ENCODE measurements at regions not wholly inside any gene's neighbourhood (a gene's known extent, or its start where the extent isn't known, plus 50 kb on each side); places are given as distances from the start of the nearest gene placed in this dataset.
"Not testable (repeated sequence)": the region's sequence is repeated elsewhere in the genome, so short reads cannot be mapped to it uniquely, and the experiment has no call there.

DNA sequence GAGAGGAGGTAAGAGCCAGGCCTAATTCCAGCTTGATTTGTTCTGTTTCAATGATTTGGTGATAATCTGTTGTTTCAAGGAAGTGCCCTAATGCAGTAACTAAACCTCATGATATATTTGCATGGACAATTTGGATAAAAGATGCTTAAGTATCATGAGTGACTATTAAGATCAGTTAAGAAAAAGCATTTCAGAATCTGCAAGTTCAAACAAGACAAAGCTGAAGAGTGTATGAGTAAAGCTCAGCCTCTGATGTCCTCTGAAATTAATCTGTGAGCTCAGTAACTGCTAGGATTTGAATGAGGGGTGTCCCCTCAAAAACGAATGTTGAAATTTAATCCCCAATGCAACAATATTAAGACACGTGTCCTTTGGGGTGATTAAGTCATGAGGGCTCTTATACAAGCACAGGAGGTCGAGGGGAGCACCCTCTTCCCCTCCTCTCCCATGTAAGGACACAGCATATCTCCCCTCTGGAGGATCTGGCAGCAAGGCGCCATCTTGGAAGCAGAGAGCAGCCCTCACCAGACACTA is 949.2 kb downstream of the GALC start:
- DNase-seq, result no peak

DNA sequence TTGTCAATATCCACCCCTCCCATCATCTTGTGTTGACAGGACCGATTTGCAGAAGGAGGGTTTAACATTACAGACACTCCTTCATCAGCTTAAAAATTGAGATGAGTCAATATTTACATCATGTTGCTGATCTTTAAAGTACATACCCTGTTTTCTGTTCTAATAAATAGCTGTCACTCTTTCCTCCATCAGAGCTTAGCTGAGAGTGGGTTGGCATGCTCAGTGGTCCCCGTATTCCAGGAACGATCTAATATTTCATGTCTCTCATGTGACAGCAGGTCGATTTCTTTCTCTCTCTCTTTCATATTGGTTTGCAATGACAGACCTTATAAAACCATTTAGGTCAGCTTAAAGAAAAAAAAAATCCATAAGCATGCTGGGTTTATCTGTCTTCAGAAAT is 950.6 kb downstream of the GALC start:
- DNase-seq, result no peak

DNA sequence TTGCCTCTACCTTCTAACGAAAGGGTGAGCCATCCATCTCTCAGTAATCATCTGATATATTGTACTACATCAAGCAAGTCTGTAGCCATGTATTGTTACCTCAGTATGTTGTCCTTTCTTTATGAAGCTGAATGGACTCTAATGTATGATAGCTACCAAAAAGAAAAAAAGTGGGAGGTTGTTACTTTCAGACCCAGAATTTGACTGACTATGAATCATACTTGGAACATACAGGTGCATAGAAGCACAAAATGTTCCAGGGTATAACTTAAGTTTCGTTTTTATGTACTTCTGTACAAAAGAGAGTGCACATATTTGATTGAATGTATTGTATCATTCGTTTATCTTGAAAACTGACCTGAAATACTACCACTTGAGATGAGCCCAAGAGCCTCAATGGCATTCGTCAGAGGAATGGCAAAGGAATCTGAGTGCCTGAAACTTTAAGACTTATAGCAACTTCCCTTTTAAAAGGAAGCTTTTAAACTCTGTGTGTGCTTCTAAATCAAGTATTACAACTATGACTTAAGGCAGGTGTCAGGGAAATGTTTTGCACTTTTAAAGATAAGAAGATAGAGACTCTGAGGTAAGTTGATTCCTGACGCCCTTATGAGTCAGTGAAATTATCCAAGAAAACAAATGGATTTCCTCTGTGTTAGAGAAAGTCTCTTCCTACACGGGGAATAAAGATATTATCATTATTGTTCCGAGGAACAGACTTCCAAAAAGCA is 951.5 kb downstream of the GALC start:
- DNase-seq, result no peak

DNA sequence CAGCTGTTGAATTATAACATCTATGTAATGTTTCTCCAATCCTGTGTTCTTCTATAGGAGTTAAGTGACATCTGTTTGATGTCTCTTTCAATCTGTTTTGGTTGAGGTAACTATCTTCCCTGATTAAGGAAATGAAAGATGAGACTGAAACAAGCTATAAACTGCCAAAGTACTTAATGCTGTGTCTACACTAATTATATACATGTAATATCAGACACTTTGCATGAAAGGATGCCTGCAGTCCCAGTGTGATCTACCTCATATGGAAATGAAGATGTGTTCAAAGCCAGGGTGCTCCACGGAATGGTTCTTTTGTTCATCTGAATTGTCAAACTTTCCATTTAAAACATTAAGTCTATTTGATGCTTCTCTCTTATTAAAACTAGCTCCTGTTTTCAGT is 958.3 kb downstream of the GALC start:
- DNase-seq, result no peak

DNA sequence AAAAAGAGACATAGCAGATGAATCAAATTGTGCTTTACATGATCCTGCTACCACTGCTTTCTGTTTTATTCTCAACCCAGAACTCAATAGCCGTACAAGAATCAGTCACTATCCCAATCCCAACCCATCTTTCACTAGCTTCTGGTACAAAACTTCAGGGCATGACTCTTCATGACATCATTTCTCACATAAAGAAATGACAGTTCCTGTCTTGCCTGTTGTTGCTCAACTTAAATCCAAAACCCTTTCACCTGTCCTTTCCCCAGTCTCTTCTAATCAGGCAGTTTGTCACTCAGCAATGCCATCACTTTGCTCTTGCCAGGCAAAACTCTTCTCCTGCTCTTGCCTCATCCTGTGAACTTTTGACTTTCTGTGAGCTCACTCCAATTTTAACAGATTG is 962.8 kb downstream of the GALC start:
- DNase-seq, result no peak

DNA sequence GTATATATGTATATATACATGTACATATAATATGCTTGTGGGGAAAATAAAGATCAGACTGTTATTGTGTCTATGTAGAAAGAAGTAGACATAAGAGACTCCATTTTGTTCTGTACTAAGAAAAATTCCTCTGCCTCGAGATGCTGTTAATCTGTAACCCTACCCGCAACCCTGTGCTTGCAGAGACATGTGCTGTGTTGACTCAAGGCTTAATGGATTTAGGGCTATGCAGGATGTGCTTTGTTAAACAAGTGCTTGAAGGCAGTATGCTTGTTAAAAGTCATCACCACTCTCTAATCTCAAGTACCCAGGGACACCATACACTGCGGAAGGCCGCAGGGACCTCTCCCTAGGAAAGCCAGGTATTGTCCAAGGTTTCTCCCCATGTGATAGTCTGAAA is 972.9 kb downstream of the GALC start:
- not testable (repeated sequence) for DNase-seq

DNA sequence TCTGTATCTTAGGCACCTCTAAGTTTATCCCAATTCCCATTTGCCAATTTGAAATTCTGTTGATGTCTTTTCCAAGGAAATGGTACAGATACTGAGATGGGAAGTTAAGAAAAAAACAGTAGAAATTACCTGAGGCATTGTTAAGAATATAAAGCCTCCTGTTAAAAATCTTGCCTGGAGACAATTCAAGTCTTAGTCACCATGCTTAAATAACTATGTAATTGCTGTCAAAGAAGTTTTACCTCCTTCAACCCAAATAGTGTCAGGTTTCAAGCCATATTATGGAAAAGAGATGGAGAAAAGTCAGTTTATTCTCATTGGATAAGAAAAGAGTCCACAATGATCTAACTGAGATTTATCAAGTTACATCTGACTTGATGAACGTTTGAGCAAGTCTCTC is 974.7 kb downstream of the GALC start:
- DNase-seq, result no peak

DNA sequence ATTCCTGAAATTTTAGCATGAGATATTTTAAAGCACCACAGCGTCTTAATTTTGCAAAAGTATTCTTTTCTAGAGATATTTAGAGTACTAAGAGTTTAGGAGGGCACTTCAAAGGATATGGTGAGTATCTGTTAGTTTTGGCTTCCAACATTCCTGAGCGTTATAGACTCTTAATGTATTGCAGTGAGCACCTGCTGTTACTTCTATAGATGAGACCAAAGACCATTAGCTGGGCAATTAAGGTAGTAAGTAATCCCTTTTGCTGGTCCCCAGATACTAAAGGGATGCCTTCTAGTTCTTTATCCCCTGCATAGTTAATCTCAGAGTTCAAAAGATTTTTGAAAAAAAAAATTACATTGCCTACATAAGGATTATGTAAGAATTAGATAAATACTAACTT is 975.6 kb downstream of the GALC start:
- DNase-seq, result no peak

DNA sequence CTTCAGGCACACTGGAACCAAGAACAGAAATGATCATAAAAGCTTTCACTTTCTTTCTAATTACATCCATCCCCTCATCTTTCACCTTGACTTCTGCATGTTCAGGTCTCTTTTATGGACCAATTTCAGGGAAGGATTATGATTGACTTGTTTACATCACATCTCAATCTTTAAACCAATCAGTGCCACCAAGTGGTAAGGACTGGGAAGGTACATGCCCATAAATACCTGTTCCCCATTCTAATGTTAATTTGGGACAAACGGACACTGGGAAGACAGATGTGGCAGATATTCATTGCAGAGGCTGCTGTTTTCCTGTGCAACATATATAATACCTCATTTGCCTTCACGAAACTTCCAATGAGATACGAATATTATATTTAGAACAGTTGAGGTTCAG is 978.1 kb downstream of the GALC start:
- no peak for DNase-seq

DNA sequence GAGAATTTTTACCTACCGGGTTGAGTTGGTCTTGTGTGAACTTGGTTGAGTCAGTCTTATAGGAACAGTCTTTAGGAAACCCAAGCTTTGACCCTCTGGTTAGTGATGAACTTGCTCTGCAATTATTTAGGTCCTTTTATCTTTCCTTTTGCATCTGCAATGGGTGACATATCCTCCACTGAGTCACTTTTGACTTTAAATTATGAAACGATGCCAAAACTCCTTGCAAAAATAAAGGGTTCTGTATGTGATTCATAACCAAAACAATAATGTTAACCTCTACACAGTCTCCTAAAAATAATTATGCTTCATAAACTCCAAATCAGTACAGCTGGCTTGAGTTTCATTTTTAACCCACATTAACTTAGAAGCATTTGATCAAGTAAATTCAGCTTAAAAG is 979.4 kb downstream of the GALC start:
- no peak for DNase-seq

DNA sequence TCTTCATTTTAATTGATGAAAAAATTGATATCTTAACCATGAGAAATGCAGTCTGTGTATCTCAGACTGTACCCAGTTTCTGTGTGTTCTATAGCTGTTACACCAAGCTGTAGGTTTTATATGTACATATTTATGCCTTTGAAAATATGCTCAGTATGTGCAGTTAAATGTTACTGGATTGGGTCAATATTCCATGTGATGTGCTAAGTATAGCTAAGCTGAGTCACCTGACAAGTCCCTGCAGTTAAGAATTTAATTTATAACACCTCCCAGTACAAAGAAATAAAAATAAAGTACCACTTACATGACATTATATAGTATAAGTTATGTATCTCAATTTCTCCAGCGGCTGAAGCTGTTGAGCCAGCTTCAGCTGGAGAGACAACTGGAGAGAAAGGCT is 984.0 kb downstream of the GALC start:
- DNase-seq, result no peak

DNA sequence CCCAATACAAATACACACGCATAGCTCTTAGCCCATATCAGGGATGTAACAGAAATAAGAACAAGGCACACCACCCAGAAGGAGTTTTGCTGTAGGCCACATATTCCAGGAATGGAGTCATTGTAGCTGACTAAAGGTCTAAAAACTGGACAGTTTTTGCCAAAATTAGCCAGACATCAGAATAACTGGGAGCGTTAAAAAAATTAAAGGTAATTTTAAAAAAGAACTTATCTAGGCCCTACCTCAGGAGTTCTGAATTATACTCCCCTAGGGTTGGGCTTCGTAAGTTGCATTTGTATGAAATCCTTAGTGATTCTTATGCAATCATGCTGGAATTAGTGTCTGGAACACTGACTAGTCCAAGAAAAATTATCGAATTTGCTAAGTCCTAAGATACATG is 987.7 kb downstream of the GALC start:
- no peak for DNase-seq

DNA sequence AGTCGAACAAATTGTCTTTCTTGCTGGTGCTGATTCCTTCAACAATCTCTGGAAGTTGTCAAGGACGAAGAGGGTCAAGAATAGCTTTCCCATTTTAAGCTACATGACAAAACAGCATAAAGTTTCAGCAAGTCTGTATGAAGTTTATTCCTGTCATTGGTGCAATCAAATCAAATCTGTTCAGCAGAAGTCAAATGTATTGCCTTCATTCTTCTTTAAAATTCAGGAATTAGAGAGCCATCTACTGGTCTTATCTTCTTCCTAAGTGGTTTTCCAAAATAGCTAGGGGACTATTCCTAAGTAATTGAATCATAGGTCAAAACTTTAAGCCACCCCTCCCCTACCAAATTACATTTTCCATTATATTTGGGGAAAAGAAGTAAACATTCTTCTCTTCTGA is 990.2 kb downstream of the GALC start:
- no peak for DNase-seq

DNA sequence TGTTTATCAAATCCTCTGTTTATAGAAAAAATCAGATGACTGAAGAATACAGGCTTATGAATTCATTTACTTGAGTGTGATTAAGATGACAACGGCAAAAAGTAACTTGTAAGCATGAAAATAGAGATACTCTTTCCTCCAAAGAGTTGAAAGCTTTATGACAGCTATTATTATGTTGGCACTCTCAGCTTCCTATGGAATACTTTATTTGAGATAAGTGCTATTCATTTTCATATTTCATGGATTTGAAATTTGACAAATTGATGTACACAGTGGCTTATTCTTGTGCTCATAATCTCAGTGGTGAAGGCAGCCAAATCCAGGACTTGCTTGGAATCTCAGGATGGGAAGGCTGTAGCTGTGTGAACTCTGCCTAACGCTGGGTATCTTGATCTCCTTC is 991.6 kb downstream of the GALC start:
- no peak for DNase-seq

DNA sequence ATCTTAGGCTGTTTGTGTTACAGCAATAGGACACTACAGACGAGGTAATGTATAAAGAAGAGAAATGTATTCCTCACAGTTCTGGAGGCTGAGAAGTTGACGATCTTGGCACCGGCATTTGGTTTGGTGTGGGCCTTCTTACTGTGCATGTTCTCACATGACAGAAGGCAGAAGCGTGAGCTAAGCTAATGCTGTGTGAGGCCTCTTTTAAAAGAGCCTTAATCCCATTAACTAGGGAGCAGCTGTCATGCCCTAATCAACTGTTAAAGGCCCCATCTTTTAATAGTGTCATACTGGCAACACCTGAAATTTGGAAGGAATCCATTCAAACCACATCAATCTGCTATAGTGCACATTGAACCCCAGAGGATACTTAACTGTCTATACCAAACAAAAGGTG is 992.9 kb downstream of the GALC start:
- no peak for DNase-seq

DNA sequence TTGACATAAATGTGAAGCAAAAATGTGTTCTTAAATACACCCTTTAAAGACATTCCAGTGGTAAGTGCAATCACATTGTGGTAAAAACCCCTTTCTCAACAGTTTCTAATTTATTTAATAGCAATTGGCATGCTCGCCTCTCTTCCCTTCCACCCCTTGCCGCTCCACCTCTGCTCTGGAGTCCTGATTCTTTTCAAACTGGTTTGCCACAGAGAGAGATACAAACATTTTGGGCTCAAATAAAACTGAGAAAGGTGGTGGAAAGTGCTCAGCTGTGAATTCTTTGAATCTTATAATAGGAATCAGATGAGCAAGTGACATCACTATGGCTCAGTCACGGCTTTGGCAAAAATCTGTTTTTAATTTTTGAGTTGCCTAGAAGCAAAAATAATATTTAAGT is 993.9 kb downstream of the GALC start:
- no peak for DNase-seq

DNA sequence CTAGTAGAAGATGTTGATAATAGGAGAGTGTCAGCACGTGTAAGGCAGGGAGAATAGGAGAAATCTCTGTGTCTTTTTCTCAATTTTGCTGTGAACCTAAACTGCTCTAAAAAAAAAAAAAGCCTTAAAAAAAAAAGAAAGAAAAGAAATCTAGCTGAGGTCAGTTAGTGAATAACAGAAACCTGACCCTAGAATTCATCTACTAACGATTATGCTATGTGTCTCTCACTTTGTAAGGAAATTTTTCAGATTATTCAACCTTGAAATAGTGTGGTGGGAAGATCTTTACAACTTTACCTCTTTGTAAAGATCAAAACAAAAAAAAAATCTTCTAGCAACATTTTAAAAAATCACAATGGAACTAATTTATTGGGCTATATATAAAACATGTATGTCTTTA is 995.7 kb downstream of the GALC start:
- no peak for DNase-seq

DNA sequence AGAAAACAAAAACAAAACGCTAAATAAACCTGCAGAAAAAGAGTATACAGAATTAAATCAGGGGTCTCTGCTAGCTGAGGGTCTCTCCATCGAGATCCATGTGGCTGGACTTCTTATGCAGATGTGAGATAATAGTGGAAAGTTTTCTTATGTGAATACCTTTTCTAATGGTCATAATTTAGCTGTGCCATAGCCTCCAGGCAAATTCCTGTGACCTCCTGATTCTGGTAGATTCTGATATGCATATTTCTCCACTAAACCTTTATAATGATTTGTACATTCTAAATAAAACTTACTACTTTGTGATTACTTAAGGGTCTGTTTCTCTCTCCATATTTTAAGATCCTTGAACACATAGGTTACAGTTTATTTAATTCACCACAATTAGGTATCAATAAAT is 1002.6 kb downstream of the GALC start:
- no peak for DNase-seq

DNA sequence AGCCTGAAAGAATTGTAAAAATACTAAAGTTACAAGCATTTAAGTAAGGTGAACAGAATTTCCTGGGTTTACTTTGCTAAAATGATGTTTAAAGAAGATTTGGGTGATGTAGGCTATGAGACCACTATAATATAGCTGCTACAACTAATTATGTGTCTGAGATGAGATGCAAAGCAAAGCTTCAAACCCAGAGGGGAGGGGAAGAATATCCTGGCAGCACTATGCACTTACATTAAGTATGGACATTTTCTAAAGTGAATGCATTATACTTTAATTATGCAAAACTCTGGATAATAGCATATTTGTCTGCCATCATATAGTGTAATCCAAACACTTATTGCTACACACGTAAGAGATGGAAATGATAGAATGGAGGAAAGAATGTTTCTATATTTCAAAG is 1003.7 kb downstream of the GALC start:
- no peak for DNase-seq

DNA sequence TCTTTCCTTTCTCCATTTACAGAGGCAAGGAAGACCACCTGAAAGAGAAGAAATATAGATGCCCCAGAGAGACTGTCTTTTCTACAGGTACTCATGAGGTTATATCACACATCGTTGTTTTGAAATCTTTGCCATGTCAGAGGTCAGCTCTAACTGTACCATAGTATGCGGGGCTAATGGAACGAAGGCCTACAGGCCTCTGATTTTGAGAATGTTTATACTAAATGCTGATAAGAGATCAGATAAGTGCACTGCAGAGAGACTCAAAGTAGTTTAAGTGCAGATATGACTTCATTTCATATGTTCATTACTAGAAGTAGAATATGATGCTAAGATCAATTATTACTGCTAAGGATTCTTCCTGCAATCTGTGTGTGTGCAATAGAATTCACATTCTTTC is 1005.0 kb downstream of the GALC start:
- DNase-seq, result no peak

DNA sequence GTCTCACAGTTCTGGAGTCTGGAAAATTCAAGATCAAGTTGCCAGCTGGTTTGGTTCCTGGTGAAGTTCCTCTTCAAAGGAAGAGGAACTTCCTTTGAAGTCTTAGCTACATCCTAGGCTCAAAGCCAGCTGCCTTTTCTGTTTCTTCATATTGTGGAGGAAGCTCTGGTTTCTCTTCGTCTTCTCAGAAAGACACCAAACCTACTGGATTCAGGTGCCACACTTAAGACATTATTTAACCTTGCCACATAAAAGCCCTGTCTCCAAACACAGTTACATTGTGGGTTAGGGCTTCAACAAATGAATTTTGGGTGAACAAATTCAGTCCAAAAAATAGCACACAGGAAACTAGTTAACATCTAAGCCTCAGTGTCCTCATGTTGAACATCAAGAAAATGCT is 1019.8 kb downstream of the GALC start:
- no peak for DNase-seq

DNA sequence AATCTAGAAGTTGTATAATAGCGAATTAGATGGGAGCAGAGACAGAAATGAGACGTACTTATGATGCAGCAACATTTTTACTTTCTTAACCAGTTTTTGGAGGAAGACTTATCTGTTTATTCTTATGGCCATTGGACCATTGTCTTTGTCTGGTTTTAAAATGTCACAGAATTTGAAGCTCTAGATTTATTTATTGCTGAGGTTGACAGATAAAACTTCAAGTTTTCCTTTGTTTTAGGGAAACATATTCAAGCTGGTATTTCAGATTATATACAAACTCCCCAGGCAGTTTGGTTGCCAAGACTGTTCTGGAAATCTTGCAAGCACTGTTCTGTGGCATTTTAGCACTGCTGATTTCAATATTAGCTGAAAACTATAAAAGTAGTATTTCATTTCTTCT is 1021.7 kb downstream of the GALC start:
- DNase-seq, result no peak

DNA sequence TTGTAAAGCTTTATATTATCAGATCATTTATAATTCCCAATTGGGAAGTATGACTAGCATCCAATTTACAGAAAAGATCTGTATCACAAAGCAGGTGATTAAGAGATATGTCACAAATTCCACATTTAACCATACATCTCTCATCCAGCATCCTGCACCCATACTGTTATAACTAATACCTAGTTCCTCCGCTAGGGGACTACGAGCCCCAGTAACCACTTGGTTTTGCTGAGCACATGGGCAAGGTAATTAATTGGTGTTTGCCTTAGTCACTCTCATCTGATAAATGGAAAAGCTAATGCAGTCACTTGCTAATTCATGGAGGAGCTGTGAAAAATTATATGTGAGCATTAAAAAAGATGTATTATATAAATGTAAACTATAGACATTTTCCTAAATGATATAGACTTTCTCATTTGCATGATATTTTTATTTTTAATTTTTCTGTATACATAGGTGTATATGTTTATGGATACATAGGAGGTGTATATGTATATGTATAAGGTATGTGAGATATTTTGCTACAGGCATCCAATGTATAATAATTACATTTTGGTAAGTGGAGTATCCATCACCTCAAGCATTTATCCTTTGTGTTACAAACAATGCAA is 1031.8 kb downstream of the GALC start:
- no peak for DNase-seq

DNA sequence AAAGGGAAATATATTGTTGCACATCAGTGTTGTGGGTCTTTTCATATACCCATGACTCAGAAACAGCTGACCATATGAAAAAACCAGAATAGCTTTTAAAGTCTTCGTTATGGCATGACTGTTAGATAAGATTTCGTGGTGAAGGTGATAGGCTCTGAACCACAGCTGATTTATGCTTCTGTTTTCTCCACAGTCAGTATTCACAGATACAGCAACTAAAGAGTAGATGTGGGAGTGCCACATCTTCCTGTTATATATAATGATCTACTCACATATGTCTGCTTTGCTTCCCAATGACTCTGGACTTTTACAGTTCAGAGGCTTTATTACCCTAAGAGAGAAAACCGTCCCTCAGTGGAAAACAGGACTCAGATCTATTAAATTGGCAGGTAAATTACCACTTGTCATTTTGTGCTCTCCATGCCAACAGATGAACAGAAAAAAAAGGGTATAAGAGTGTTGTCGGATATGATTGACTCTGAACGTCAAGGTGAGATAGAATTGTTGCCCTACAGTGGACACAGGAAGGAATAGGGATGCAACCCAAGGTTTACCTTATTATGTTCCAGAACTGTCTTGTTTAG is 1037.1 kb downstream of the GALC start:
- no peak for DNase-seq

DNA sequence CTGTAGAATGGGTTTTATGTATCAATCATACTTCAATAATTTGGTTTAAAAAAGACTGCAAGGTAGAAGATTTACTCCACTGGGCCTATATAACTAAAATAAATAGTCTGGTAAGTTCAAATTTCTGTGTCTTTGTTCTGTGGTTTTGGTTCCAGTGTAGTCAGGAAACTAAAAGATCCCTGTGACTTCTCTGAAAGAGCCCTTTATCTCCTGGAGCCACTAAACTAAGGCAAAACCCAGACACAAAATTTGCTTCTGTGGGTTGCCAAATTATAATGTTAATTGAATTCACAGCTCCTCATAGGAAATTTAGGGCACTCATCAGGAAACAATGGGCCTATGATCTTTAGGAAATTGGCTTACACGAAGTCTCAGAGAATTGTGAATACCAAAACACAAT is 1038.4 kb downstream of the GALC start:
- DNase-seq, result no peak

Measured in T-helper 1 cell (primary cell).